GM21447 (cell line): ENCODE measurements at regions not wholly inside any gene's neighbourhood (a gene's known extent, or its start where the extent isn't known, plus 50 kb on each side); places are given as distances from the start of the nearest gene placed in this dataset.
"Not testable (repeated sequence)": the region's sequence is repeated elsewhere in the genome, so short reads cannot be mapped to it uniquely, and the experiment has no call there.

Experiments used
- ATAC-seq: cut with Tn5 transposase; IDR thresholded peaks from one replicate; pipeline ENCODE4 v1.9.1; 2021; ENCODE audit not compliant: unreplicated experiment

DNA sequence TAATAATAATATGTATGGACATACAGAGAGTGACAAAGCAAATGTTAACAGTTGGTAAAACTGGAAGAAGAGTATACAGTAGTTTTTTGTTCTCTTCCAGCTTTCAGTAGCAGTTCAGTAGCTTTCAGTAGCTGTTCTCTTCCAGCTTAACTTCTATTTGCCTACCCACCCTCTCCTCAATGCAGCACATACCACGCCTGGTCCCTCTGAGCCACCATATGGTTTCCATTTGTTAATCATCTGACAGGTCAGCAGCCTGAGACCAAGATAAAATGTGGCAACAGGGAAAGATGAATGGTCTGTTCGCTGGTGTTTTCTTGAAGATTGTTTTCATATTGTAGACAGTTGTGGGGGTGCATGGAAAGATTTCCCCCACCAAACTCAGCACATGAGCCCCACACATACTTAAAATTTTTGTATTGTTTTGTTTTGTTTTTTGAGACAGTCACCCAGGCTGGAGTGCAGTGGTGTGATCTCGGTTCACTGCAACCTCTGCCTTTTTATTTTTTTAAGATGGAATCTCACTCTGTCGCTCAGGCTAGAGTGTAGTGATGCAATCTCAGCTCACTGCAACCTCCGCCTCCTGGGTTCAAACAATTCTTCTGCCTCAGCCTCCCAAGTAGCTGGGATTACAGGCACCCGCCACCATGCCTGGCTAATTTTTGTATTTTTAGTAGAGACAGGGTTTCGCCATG, 56.8 kb downstream of the ATP6V0E2 start:
- ATAC-seq = not testable (repeated sequence)

- ATAC-seq = not testable (repeated sequence)
These were observed 60.0 kb downstream of the ATP6V0E2 start for GRCh38 chr7:149933776-149934175.

GRCh38 chr7:149947346-149947745, 73.6 kb downstream of the ATP6V0E2 start:
- ATAC-seq = not testable (repeated sequence)

GRCh38 chr7:149948444-149948843, 74.7 kb downstream of the ATP6V0E2 start:
- ATAC-seq = not testable (repeated sequence)

DNA sequence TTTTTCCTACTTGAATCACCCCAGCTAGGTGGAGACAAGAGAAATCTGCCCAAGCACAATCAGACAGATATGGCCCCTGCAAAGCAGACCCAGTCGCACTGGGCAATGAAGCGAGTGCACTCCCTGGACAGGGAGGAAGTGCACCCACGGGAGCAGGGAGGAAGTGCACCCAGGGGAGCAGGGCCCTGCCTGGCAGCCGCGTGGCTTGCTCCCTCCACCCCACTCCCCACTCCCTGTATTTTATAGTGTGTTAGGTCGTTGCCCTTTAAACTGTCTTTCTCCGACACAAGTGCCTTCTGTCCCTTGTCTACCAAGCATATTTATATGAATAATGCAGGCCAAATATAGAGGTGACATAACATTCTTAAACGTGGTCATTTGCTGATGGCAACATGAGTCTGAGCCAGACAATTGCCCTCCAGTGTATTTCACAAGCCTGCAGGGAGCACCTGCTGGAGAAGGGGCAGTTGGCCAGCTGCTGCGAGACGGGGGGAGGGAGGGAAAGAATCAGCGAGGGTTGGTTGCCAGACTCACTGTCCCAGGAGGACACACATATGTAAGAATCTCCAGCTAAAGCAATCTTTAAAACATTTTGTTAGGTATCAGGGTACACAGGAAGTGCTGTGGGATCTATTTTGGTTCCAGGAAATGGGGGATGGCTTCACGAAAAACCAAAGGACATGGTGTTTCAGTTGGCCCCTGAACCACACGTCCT, 76.3 kb downstream of the ATP6V0E2 start:
- ATAC-seq = not testable (repeated sequence)

DNA sequence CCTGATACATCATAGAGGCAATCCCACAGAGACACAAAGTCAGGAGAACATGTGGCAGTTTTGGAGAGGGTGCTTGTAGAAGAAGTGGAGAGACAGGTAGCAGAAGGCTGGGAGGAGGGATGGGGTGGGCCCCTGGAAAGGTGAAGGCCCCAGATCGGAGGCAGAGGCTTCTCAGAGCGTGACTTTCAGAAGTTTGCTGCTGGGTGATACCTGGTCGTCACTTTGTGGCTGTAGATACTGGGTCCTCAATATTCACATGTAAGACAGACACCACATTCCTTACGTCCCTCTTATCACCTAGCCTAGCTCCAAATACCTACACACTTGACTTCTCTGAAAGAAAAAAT, 76.8 kb downstream of the ATP6V0E2 start:
- ATAC-seq = not testable (repeated sequence)

- not testable (repeated sequence) for ATAC-seq
These were observed 77.8 kb downstream of the ATP6V0E2 start for GRCh38 chr7:149951579-149951978.

GRCh38 chr7:149958880-149959279, 85.1 kb downstream of the ATP6V0E2 start:
- ATAC-seq = not testable (repeated sequence)

DNA sequence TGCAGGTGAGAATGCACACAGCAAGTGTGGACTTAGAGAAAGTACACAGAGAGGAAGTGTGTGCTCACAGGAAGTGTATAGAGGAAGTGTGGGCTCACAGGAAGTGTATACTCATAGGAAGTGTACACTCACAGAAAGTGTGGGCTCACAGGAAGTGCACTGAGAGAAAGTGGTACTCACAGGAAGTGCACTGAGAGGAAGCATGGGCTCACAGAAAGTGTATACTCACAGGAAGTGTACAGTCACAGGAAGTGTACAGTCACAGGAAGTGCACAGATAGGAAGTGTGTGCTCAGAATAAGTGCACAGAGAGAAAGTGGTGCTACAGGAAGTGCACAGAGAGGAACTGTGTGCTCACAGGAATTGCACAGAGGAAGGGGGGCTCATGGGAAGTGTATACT, 87.1 kb downstream of the ATP6V0E2 start:
- not testable (repeated sequence) for ATAC-seq

GRCh38 chr7:149961878-149962277, 88.1 kb downstream of the ATP6V0E2 start:
- ATAC-seq = not testable (repeated sequence)

DNA sequence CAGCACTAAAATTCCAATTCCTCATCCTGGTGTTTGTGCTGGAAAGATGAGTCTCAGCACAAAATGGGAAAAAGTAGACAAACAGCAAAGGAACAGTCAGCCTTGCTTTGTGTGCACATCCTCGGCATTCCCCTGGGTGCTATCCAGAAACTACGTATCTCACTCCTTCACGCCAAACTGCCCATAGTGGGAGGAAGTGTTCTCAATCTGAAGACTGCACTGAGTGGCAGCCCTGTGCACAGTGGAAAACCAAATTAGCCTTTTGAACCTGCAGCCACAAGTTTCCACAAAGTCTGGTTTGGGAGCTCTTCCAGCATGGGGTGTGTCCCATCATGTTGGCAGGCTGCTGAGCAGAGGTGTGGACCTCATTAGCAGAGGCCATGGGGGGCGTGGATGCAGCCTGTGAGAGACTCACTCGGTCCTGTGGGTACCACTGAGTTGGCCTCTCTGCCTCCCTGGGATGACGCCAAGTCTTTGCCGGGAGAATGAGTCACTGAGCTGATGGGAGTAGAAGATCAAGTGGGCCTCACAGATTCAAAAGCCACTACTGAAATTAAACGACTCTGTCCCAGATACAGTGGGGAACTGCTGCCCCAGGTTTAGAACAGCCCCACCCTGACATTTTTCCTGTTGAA, 89.0 kb downstream of the ATP6V0E2 start:
- ATAC-seq = not testable (repeated sequence)

DNA sequence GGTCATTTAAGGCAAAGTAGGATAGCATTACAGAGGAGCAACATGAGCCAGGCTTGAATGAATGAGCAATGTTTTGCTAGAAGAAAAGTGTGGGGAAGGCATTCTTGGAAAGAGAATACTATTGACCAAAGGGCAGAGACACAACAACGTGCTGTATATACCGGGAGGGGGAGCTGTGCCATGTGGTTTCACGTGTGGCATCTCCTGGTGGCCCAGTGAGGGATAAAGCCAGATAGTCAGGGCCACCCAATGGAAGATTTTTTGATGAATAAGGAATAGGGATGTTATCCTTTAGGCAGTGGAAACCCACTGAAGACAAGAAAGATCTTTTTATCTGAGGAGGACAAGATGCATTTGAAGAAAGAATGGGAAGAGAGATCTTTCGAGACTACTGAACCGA, 90.2 kb downstream of the ATP6V0E2 start:
- ATAC-seq = not testable (repeated sequence)

GRCh38 chr7:149966444-149966843, 92.7 kb downstream of the ATP6V0E2 start:
- ATAC-seq = not testable (repeated sequence)

DNA sequence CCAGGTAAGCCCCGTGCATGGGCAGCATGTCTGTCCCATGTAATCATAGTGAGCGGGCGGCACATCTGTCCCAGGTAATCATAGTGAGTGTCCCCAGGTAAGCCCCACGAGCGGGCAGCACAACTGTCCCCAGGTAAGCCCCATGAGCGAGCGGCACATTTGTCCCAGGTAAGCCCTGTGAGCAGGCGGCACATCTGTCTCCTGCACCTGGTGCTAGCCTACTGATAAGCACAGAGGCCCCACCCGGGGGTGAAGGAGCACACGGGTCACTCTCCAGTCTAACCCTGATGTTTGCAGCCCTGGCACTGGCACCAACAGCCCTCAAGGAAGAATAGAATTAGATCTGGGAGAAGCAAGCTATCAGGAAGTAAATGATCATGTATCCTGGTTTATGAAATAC, 99.2 kb downstream of the ATP6V0E2 start:
- not testable (repeated sequence) for ATAC-seq

DNA sequence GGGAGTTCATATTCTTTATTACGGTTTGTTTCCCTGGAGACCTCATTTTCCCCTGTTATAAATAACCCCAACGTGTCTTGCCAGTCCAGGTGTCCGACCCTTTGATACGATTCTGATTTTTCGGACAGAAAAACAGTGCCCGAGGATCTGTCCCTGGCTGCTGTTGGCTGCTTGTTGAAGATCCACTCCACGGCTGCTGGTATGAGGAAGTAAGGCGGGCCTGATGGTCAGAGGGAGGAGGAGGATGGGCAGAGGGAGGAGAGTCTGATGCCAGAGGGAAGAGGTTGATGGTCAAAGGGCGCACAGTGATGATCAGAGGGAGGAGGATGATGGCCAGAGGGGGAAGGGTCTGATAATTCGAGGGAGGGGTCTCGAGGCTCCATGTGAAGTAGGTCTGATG, 99.9 kb downstream of the ATP6V0E2 start:
- not testable (repeated sequence) for ATAC-seq

- ATAC-seq = not testable (repeated sequence)
These were observed 101.8 kb downstream of the ATP6V0E2 start for GRCh38 chr7:149975608-149976007.

DNA sequence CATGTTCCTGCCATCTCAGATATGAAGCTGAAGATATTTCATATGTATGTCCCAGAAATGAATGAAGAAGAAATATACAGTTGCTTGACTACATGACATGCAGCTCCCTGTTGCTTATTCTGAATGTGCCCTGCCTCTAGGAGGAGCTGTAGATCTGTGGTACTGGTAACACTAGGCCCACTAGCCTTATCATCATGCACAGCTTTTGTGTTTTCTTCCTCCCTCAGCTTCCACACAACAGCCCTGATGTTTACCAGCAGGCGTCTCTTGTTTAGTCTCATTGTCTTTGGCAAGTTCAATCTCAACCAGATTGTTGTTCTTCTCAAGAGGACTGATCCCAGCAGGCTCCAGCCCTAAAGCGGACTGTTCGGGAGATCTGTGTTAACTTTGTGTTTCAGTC, 104.8 kb downstream of the ATP6V0E2 start:
- not testable (repeated sequence) for ATAC-seq

DNA sequence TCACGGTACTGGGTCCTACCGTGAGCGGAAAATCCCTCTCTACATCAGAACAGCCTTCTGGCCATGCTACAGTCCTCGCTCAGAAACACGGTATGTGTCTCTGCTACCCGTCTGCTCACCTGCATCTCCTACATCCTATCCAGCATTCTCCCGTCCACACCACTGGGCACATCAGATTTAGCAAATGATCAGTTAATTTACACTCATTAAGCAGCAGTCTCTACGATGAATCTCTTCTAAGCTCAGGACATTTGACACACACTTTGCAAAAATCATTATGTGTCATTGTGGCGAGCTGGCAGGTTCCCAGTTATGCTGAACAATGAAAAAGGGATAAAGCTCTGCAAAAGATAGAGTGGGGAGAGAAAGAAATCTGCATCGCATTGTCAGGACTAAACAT, 105.2 kb downstream of the ATP6V0E2 start:
- not testable (repeated sequence) for ATAC-seq

GRCh38 chr7:149982537-149983112, 108.9 kb downstream of the ATP6V0E2 start:
- not testable (repeated sequence) for ATAC-seq

- ATAC-seq = not testable (repeated sequence)
These were observed 113.1 kb downstream of the ATP6V0E2 start for GRCh38 chr7:149986866-149987265.

DNA sequence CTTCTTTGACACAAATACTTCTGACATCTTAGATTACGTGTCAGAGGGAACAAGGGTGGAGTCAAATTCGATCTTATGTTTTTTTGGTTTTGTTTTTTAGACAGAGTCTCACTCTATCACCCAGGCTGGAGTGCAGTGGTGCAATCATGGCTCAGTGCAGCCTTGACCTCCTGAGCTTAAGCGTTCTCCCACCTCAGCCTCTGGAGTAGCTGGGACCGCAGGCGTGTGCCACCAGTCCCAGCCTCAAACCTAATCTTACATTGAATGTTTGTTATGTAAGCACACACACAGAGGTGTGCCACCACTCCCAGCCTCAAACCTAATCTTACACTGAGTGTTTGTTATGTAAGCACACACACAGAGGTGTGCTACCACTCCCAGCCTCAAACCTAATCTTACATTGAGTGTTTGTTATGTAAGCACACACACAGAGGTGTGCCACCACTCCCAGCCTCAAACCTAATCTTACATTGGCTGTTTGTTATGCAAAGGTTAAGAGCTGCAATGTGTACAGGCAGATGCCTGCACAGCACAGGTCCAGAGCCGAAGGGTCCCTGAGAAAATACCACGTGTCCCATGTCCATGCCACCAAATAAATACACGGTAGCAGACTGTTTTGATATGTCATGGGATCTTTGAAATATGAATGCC, 118.0 kb downstream of the ATP6V0E2 start:
- ATAC-seq = not testable (repeated sequence)
